Colonic mucosa (tissue), 4 donors: ENCODE measurements at regions not wholly inside any gene's neighbourhood (a gene's known extent, or its start where the extent isn't known, plus 50 kb on each side); places are given as distances from the start of the nearest gene placed in this dataset.

Experiments used
- DNase-seq: peaks from one replicate; pipeline ENCODE4 v3.0.0-alpha.2; 2020
- H3K27ac ChIP-seq: fragments of 200-600 bp; one replicate; pipeline ENCODE4 v1.8.0; 2021
- H3K27me3 ChIP-seq: fragments of 200-600 bp; one replicate; pipeline ENCODE4 v1.8.0; 2021
- H3K36me3 ChIP-seq: fragments of 200-600 bp; one replicate; pipeline ENCODE4 v1.8.0; 2021
- H3K4me1 ChIP-seq: fragments of 200-600 bp; one replicate; pipeline ENCODE4 v1.8.0; 2021; ENCODE audit warnings: mild to moderate bottlenecking
- H3K4me3 ChIP-seq: fragments of 200-600 bp; one replicate; pipeline ENCODE4 v1.8.0; 2021
- H3K9ac ChIP-seq, 2 donors: one replicate each; pipeline ENCODE4 v1.7.0; 2013; ENCODE audit warnings: control low read depth in 2 of 2, low read depth in 2 of 2, low read length in 2 of 2
- H3K9me3 ChIP-seq: fragments of 200-600 bp; one replicate; pipeline ENCODE4 v1.8.0; 2021
- intact Hi-C: fragments of 100-400 bp; cut with DNase I; formaldehyde crosslinking; loops from one replicate; pipeline ENCODE4 v1.14.1; 2022
- TF ChIP-seq, protein P1 (sequence below): fragments of 200-600 bp; IDR thresholded peaks from one replicate; pipeline ENCODE4 v1.8.0; 2022; ENCODE audit warnings: antibody characterized with exemption, mild to moderate bottlenecking
- donor health status: healthy.
- donor health status: DM: no; HTN: no; CAD: no.
- donor health status: DM: no; HTN: no; CAD: no.

DNA sequence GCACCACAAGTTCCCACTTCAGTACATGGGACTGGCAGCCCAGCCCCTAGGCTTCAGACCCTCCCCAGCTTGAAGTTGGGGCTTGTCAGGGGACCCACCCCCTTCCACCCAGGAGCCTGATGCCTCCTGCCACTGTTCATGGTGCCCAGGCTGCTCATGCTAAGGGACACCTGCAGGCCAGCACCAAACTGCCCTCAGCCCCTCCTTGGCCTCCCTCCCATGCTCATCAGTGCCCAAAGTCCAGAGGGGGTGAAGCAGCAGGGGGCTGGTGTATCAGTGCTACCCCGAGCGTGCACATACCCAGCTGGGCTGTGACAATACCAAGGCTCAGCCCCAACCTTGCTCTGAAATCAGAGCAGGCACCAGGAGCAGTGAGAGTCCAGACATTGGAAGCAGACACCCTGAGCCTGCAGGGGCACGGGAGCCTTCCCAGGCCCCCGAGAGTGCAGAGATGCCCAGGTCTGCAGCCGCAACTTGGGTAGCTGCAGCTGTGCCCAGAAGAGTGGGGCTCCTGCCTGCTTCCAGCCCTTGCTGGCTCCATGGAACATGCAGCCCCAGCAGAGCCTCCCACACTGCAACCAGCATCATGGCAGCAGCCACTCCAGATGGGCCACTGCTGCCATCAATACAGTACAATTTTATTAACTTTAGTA, 79.0 kb downstream of the MTERF1 start:
- H3K36me3 ChIP-seq, result no peaks in the 10 kb centered on the region
- no peak for DNase-seq
- H3K9me3 ChIP-seq, result no peaks in the 10 kb centered on the region
- no peak overlapping the region for H3K4me3 ChIP-seq
- H3K27me3 ChIP-seq, result no peaks in the 10 kb centered on the region
- intact Hi-C loops, result no loop called here
- no peak overlapping the region for H3K9ac ChIP-seq
- H3K27ac ChIP-seq, result no peak overlapping the region
- TF ChIP-seq, protein P1, sequence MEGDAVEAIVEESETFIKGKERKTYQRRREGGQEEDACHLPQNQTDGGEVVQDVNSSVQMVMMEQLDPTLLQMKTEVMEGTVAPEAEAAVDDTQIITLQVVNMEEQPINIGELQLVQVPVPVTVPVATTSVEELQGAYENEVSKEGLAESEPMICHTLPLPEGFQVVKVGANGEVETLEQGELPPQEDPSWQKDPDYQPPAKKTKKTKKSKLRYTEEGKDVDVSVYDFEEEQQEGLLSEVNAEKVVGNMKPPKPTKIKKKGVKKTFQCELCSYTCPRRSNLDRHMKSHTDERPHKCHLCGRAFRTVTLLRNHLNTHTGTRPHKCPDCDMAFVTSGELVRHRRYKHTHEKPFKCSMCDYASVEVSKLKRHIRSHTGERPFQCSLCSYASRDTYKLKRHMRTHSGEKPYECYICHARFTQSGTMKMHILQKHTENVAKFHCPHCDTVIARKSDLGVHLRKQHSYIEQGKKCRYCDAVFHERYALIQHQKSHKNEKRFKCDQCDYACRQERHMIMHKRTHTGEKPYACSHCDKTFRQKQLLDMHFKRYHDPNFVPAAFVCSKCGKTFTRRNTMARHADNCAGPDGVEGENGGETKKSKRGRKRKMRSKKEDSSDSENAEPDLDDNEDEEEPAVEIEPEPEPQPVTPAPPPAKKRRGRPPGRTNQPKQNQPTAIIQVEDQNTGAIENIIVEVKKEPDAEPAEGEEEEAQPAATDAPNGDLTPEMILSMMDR, result no peak
- H3K4me1 ChIP-seq, result no peaks in the 10 kb centered on the region

DNA sequence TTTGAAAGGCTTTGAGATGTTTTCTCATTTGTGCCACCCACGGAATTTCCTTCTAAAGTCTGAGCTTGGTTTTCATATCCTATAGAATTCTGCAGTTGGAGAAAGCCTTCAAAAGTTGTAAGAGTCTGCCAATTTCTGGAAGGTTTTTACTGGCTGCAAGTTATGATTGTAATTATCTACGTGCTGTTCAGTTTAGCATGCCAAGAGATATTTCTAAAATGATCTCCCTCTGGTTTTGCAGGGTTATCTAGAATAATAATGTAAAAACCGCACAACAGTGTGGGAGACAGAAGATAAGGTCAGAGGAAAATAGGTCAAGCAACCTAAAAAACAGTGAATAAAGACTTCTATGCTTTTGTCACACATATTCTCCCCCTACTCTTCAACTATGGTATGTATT, 69.3 kb downstream of the MTERF1 start:
- no peaks in the 10 kb centered on the region for H3K27me3 ChIP-seq
- intact Hi-C loops, result no loop called here

DNA sequence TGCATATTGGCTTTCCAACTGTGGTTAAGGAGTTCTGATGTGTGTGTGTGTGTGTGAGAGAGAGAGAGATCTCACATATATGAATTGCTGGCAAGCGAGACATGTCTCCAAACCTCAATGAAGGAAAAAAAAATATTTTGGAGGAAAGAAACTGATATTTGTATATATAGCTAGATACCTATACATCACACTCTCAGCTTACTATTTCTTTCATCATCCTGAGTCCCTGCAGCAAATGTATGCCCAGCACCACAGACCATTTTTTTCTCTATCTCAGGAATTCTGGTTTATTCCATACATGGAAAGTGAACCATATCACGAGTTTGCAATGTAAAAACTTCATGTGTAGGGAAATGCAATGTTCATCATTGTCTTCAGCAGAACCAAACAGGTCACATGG, 68.9 kb downstream of the MTERF1 start:
- no peak overlapping the region for H3K27ac ChIP-seq
- TF ChIP-seq, protein P1, result no peak
- intact Hi-C loops, result no loop called here
- DNase-seq, result no peak
- no peaks in the 10 kb centered on the region for H3K36me3 ChIP-seq
- H3K4me3 ChIP-seq, result no peak overlapping the region
- H3K27me3 ChIP-seq, result no peaks in the 10 kb centered on the region
- H3K9ac ChIP-seq, result no peak overlapping the region
- no peaks in the 10 kb centered on the region for H3K4me1 ChIP-seq
- H3K9me3 ChIP-seq, result no peaks in the 10 kb centered on the region

More for the DNA sequence above, 69.3 kb downstream of the MTERF1 start:
- H3K9me3 ChIP-seq, result no peaks in the 10 kb centered on the region
- no peaks in the 10 kb centered on the region for H3K4me1 ChIP-seq
- no peak overlapping the region for H3K4me3 ChIP-seq
- TF ChIP-seq, protein P1, result no peak
- no peak overlapping the region for H3K9ac ChIP-seq
- H3K36me3 ChIP-seq, result no peaks in the 10 kb centered on the region
- DNase-seq, result no peak
- no peak overlapping the region for H3K27ac ChIP-seq

DNA sequence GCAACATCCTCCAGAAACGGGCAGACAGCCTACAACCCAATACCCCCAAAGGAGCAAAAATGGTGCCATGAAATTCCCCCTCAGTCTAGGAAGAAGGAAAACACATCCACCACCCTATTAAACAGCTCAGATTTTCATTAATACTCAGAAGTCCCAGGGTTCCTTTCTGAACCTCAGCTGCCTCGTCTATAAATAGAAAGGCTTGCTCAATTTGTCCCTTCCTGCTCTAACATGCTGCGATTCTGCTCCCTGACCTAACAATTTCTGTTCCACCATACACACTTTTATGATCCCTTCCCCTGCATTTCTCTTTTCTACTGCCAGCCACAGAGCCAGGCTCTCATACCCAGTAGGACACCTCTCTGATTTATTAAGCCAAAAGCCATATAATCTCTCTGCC, 68.1 kb downstream of the MTERF1 start:
- Histone ChIP-seq H3K27ac (no peak overlapping the region), H3K36me3 (no peaks in the 10 kb centered on the region), H3K4me3 (no peak overlapping the region), H3K4me1 (no peaks in the 10 kb centered on the region), H3K9me3 (no peaks in the 10 kb centered on the region), H3K27me3 (no peaks in the 10 kb centered on the region), H3K9ac (no peak overlapping the region)
- DNase-seq, result no peak
- TF ChIP-seq, protein P1, result no peak
- intact Hi-C loops, result no loop called here

DNA sequence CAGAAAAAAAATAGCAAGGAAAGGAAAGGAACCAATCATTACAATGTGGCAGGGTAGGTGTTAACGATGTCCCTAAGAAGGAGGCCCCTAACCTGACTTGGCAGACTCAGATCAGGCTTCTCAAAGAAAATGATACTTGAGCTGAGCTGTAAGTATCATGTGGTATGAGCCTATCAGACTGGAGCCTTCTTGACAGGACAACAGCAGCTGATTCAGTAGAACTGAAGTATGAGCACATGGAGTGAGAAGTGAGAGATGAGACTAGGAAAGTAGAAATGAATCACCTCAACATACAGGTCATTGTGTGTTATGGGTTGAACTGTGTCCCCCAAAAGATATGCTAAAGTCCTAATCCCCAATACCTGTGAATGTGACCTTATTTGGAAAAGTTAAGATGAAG, 66.3 kb downstream of the MTERF1 start:
- Histone ChIP-seq H3K4me3 (no peak overlapping the region), H3K9me3 (no peaks in the 10 kb centered on the region), H3K36me3 (no peaks in the 10 kb centered on the region), H3K9ac (no peak overlapping the region), H3K27me3 (no peaks in the 10 kb centered on the region), H3K4me1 (no peaks in the 10 kb centered on the region), H3K27ac (no peak overlapping the region)
- DNase-seq, result no peak
- intact Hi-C loops, result no loop called here
- TF ChIP-seq, protein P1, result no peak
